B cell (primary cell): ENCODE measurements at regions not wholly inside any gene's neighbourhood (a gene's known extent, or its start where the extent isn't known, plus 50 kb on each side); places are given as distances from the start of the nearest gene placed in this dataset.

Experiments
- EZH2 ChIP-seq: IDR thresholded peaks from 2 replicates; pipeline ENCODE4 v1.6.1; 2012; ENCODE audit warnings: borderline replicate concordance, low read depth, mild to moderate bottlenecking, moderate library complexity, low read length; ENCODE audit not compliant: insufficient read depth, poor library complexity, severe bottlenecking
- TF ChIP-seq, protein P1 (sequence below): fragments of 200-600 bp; IDR thresholded peaks from one replicate; pipeline ENCODE4 v1.8.0; 2022; ENCODE audit warnings: antibody characterized with exemption, mild to moderate bottlenecking

DNA sequence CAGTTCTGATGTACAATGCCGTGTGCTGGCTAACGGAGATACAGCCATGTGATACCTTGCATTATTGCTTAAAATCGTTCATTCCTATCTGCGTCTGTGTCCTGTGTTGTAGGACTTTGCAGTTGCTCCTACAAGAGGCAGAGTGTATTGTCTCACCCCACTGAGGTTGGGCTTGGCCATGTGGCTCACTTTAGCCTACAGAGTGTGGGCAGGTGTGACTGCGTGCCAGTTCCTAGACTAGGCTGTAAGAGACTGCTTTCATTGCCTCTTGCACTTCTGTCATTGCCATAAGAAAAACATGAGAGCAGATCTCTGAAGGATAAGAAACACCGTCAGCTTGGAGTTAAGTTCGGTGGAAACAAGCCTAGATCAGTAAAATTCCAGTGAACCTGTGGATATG is 197.7 kb upstream of the CRY1 start:
- TF ChIP-seq, protein P1, sequence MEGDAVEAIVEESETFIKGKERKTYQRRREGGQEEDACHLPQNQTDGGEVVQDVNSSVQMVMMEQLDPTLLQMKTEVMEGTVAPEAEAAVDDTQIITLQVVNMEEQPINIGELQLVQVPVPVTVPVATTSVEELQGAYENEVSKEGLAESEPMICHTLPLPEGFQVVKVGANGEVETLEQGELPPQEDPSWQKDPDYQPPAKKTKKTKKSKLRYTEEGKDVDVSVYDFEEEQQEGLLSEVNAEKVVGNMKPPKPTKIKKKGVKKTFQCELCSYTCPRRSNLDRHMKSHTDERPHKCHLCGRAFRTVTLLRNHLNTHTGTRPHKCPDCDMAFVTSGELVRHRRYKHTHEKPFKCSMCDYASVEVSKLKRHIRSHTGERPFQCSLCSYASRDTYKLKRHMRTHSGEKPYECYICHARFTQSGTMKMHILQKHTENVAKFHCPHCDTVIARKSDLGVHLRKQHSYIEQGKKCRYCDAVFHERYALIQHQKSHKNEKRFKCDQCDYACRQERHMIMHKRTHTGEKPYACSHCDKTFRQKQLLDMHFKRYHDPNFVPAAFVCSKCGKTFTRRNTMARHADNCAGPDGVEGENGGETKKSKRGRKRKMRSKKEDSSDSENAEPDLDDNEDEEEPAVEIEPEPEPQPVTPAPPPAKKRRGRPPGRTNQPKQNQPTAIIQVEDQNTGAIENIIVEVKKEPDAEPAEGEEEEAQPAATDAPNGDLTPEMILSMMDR: no peak
- no peak for TF ChIP-seq EZH2
